ENCODE measurements at regions not wholly inside any gene's neighbourhood (a gene's known extent, or its start where the extent isn't known, plus 50 kb on each side); places are given as distances from the start of the nearest gene placed in this dataset.
"Not testable (repeated sequence)": the region's sequence is repeated elsewhere in the genome, so short reads cannot be mapped to it uniquely, and the experiment has no call there.

GRCh38 chr4:64001229-64001898 lies 407.9 kb downstream of the TECRL start:
- DNase-seq = no peak

DNA sequence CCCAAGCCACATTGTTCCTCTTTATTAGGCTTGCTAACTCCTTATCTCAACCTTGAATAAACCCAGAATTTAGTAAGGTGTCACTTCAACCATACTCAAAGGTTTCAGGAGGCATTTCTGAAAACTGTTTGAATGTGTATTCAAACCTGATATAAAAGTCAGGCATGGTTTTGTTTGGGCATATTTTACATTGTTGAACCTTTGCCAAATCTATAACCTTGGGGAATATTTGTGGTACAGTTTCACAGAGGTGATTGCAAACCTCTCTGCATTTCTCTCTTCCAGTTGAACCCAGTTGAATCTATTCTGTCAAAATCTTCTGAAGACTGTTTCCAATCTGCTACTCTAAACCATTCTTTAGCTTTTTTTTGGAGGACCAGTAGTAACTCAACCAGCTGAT lies 409.0 kb downstream of the TECRL start:
- no peak for DNase-seq

- DNase-seq = no peak
Observed at GRCh38 chr4:63986253-63986652, 423.0 kb downstream of the TECRL start.

GRCh38 chr4:63983224-63983623 lies 426.0 kb downstream of the TECRL start:
- no peak for DNase-seq

DNA sequence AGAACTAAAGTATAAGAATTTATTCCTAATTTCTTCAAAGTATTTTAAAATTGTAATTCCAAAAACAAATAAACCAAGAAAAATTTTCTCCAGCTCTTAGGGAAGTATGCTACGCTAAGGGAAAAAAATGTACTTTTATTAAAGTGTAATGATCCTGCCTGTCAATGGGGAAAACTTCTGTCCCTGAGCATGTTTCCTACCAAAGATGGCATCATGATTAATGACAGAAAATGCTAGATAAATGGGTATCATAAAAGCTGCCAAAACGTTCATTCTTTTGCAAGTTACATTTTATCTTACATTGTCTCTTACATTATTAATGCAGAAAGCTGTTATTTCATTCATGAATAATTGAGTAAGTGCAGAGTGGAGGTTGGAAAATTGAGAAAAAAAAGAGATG lies 443.4 kb downstream of the TECRL start:
- no peak for DNase-seq

DNA sequence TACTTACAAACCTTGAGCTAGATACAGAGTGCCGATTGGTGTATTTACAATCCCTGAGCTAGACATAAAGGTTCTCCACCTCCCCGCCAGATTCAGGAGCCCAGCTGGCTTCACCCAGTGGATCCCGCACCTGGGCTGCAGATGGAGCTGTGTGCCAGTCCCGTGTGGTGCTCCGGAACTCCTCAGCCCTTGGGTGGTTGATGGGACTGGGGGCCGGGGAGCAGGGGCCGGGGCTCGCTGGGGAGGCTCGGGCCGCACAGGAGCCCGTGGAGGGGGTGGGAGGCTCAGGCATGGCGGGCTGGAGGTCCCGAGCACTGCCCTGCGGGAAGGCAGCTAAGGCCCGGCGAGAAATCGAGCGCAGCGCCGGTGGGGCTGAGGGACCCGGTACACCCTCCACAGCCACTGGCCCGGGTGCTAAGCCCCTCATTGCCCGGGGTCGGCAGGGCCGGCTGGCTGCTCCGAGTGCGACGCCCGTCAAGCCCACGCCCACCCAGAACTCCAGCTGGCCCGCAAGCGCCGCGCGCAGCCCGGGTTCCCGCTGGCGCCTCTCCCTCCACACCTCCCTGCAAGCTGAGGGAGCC lies 466.5 kb downstream of the TECRL start:
- DNase-seq = not testable (repeated sequence)

- DNase-seq = no peak
Observed at GRCh38 chr4:63937961-63938360, 471.3 kb downstream of the TECRL start.

GRCh38 chr4:63922146-63922545 lies 487.1 kb downstream of the TECRL start:
- no peak for DNase-seq

- no peak for DNase-seq
Observed at GRCh38 chr4:63921561-63921960, 487.7 kb downstream of the TECRL start.

DNA sequence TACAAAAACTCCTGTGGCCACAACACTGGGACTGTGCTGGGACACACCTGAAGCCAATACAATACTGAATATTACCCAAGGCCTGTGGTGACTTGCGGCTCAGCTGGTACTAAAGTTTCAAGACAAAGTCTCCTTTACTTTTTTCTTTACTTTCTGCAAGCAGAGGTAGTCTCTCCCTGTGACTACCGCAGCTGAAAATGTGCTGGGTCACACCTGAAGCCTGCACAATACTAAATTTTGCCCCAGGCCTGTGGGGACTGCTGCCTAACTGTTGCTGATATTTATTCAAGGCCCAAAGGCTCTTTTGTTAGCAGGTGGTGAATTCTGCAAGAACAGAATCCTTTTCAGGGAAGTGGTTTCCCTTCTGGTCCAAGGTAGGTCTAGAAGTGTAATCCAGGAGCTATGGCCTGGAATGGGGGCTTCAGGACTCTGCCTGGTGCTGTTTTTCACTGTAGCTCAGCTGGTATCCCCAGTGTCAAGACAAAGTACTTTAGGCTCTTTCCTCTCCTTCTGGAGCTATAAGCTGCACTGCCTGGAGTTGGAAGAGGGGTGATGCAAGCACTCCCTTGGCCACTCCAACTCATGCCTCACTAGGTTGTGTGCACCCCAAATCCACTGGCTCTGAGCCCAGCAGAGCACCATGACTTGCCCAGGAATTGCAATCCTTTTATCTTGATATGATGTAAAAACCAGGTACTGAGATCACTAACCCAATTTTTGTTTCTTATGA lies 489.4 kb downstream of the TECRL start:
- DNase-seq = no peak

- DNase-seq = no peak
Observed at GRCh38 chr4:63906660-63907183, 502.5 kb downstream of the TECRL start.

- DNase-seq = no peak
Observed at GRCh38 chr4:63904201-63904600, 505.0 kb downstream of the TECRL start.

DNA sequence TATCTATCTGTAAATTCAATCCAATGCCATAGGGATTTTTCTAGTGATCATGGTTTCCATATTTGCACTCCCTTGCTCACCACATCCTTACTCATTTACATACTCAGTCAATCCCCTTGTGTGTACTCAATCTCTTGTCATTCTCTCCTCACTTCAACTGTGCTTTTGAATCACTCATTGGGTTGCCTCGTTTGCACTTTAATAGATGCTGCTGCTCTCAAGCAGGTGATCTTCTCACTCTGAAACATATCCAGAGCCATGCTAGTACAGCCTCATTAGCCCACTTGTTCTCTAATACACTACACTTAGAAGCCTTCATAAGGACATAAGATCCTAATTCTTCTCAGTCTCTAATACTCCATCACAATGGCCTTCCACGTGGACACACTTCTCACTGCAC lies 507.9 kb downstream of the TECRL start:
- DNase-seq = no peak

DNA sequence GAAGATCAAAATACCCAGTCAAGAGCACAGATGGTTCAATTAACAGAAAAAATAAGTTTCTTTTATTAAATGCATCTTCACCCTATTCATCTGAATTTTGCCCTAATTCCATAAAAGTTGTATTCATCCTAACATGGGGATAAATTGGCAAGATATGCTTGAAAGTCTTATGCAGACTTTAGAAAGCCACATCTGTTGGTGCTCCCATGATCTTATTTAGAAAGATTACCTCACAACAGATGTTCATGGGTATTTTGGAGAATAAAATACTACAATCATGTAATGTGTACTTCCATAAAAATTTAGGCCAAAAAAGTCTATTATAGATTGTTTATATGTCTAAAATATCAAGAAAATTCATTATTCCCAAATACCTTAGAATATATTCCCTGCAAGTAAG lies 510.3 kb downstream of the TECRL start:
- DNase-seq = no peak

DNA sequence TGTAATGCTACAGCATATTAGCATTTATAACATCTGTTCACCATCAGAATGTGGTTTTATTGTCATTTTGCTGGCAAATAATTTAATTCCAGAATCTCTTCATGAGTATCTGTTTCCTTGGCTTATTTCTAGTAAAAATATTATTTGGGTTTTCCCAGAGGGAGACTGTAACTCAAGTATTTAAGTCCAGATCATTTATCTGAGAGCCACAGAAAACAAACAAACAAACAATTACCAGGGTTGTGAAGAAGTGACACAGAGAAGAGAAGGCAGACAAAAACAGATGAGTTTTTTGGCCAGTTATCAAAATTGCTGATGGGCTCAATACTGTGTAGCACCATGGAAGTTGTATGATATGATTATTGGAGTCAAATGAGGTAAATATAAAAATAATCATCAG lies 515.1 kb downstream of the TECRL start:
- no peak for DNase-seq

GRCh38 chr4:63869370-63869769 lies 539.9 kb downstream of the TECRL start:
- DNase-seq = no peak

- no peak for DNase-seq
Observed at GRCh38 chr4:63851496-63851895, 557.8 kb downstream of the TECRL start.

- no peak for DNase-seq
Observed at GRCh38 chr4:63841266-63841665, 568.0 kb downstream of the TECRL start.

DNA sequence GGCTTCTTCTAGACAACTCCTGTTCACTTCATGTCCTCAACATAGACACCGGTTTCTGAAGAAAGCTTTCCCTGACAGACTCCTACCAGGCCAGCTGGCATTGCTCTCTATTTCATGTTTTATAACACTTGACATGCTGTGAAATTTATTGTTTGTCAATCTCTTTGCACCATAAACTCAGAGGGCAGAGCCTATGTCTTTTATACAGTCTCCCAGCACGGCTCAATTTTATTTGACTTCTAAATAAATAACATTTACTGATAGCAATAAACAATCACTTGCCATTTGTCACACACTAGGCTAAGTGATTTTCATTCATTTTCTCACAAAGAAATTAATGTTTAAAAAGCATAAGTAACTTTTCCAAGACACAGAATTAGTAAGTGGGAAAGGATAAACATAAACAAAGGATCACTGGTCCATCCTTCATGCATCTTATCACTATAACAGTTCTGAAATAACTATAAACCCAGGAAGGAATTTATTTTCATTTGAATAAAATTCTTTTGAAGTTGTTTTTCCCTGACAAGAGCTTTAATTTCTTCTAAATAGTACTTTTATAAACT lies 577.6 kb downstream of the TECRL start:
- no peak for DNase-seq

DNA sequence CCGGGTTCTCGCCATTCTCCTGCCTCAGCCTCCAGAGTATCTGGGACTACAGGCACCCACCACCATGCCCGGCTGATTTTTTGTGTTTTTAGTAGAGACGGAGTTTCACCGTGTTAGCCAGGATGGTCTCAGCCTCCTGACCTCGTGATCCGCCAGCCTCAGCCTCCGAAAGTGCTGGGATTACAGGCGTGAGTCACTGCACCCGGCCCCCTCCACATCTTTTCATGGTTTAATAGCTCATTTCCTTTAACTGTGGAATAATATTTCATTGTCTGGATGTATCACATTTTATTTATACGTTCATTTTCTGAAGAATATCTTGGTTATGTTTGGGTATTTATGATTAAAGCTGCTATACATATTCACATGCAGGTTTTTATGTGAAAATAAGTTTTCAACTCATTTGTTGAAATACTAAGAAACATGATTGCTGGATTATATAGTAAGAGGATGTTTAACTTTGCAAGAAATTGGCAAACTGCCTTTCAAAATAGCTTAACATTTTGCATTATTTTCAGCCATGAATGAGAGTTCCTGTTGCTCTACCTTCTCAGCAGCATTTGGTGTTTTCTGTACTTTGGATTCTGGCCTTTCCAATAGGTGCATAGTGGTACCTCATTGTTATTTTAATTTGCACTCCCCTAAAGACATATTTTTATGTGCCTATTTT lies 591.9 kb downstream of the TECRL start:
- DNase-seq = no peak

- DNase-seq = no peak
Observed at GRCh38 chr4:63814171-63814964, 594.9 kb downstream of the TECRL start.

GRCh38 chr4:63799166-63799565 lies 610.1 kb downstream of the TECRL start:
- DNase-seq = no peak
